ENCODE measurements at regions not wholly inside any gene's neighbourhood (a gene's known extent, or its start where the extent isn't known, plus 50 kb on each side); places are given as distances from the start of the nearest gene placed in this dataset.

DNA sequence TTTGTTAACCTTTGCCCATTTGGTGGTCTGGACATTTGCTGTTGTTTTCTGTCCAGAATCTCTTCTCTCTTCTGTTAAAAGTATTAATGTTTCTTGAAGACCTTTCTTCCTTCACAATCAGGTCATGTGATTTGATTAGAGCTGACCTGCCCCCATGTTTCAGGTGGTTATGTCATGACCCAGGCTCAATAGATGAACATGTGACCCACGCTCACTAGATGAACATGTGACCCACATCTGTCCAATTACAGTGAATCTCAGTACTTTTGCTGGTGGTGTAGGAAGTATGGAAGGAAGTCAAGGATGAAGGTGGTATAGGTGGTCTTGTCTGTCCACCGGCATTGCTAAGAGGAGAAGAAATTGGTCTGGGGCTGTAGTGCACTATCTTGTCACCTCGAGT, 289.1 kb upstream of the JAG1 start:
- DNase-seq (ENCODE audit: low spot score) = no peak
- in situ Hi-C loops (cut with MboI; ENCODE audit: low sequenced_read_pairs, unreplicated experiment) = no loop called here
- no peak for TF ChIP-seq CTCF (IDR thresholded peaks at IDR 0.05; ENCODE audit: borderline replicate concordance, control extremely low read depth, extremely low read depth, insufficient read depth, missing control alignments)

- no peak for TF ChIP-seq CTCF (IDR thresholded peaks at IDR 0.05; ENCODE audit: borderline replicate concordance, control extremely low read depth, extremely low read depth, insufficient read depth, missing control alignments)
- in situ Hi-C loops (cut with MboI; ENCODE audit: low sequenced_read_pairs, unreplicated experiment) = no loop called here
Measured at GRCh38 chr20:10963717-10964266, 290.0 kb upstream of the JAG1 start.

DNA sequence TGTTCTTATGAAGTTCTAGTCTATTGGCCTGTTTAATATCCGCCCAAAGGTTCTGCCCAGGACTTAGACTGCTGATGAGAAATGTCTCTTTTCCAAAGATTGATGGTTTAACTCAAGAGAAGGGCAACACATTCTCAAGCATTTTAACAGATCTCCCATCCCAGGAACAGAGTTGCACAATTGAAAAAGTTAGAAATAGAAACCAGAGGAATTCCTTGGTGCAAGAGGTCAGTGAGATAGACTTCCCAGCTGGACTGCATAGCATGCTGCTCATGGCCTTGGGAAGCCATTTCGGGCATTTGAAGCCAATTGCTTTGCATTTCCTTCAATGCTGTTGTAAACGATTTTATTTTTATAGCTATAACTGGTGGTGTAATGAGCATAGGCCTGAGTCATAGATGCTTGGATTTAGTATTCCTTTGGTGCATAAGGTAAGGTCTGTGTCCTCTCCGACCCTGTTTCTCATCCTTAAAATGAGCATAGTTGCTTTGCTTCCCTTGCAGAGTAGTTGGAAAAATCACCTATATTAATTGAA, 292.2 kb upstream of the JAG1 start:
- no peak for DNase-seq (ENCODE audit: low spot score)
- in situ Hi-C loops (cut with MboI; ENCODE audit: low sequenced_read_pairs, unreplicated experiment) = no loop called here
- no peak for TF ChIP-seq CTCF (IDR thresholded peaks at IDR 0.05; ENCODE audit: borderline replicate concordance, control extremely low read depth, extremely low read depth, insufficient read depth, missing control alignments)

More at GRCh38 chr20:10963717-10964266, 290.0 kb upstream of the JAG1 start:
- no peak for DNase-seq (ENCODE audit: low spot score)

GRCh38 chr20:10970109-10970508, 296.3 kb upstream of the JAG1 start:
- in situ Hi-C loops (cut with MboI; ENCODE audit: low sequenced_read_pairs, unreplicated experiment) = no loop called here
- DNase-seq (ENCODE audit: low spot score) = no peak
- no peak for TF ChIP-seq CTCF (IDR thresholded peaks at IDR 0.05; ENCODE audit: borderline replicate concordance, control extremely low read depth, extremely low read depth, insufficient read depth, missing control alignments)

GRCh38 chr20:10971096-10971495, 297.3 kb upstream of the JAG1 start:
- TF ChIP-seq CTCF (IDR thresholded peaks at IDR 0.05; ENCODE audit: borderline replicate concordance, control extremely low read depth, extremely low read depth, insufficient read depth, missing control alignments) = no peak
- no peak for DNase-seq (ENCODE audit: low spot score)
- in situ Hi-C loops (cut with MboI; ENCODE audit: low sequenced_read_pairs, unreplicated experiment) = no loop called here

DNA sequence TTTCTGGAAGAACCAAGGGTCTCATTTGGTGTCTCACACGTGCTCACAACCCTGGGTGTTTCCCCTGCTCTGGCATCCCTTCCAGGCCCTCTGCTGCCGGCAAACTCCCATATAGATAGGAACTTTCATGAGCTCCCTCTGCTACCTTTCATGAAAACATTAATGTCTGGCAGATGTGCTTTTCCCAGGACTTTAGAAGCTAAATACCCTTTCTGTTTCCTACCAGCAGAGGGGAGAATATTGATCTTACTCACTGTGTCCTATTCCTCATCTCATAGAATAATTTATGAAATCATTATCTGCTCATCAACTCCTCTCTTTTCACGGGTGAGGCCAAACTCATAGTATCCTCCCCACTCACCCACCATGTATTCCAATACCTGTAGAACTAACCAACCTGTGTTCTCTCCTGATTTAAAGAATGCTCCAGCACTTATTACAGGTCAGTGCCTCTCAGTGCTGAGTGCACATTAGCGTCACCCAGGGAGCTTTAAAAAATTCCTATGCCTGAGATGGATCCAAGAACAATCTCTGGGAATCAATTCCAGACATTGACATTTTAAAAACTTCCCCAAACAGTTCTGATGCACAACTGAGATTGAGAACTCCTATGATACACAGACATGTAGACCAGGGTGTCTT, 298.5 kb upstream of the JAG1 start:
- in situ Hi-C loops (cut with MboI; ENCODE audit: low sequenced_read_pairs, unreplicated experiment) = no loop called here
- no peak for TF ChIP-seq CTCF (IDR thresholded peaks at IDR 0.05; ENCODE audit: borderline replicate concordance, control extremely low read depth, extremely low read depth, insufficient read depth, missing control alignments)
- no peak for DNase-seq (ENCODE audit: low spot score)

Measured in GM13976 (cell line).